Chondrocyte (in vitro differentiated cells): ENCODE measurements at regions not wholly inside any gene's neighbourhood (a gene's known extent, or its start where the extent isn't known, plus 50 kb on each side); places are given as distances from the start of the nearest gene placed in this dataset.

Experiments
- DNase-seq: peaks from one replicate; pipeline ENCODE4 v3.0.0; 2021; ENCODE audit warnings: mixed read lengths, low spot score
- H3K27ac Mint-ChIP-seq: one replicate; pipeline ENCODE4 v1.8.0; 2021; ENCODE audit warnings: mild to moderate bottlenecking, moderate library complexity, mixed read lengths; ENCODE audit not compliant: unreplicated experiment
- H3K27me3 Mint-ChIP-seq: 2 replicates; pipeline ENCODE4 v1.8.0; 2021; ENCODE audit warnings: low read depth, mixed read lengths
- H3K36me3 Mint-ChIP-seq: 2 replicates; pipeline ENCODE4 v1.8.0; 2021; ENCODE audit warnings: low read depth, mixed read lengths
- H3K4me1 Mint-ChIP-seq: 2 replicates; pipeline ENCODE4 v1.8.0; 2021; ENCODE audit warnings: low read depth, mild to moderate bottlenecking, mixed read lengths
- H3K4me3 Mint-ChIP-seq: one replicate; pipeline ENCODE4 v1.8.0; 2021; ENCODE audit warnings: mild to moderate bottlenecking, moderate library complexity, mixed read lengths; ENCODE audit not compliant: unreplicated experiment
- H3K9me3 Mint-ChIP-seq: 2 replicates; pipeline ENCODE4 v1.8.0; 2021; ENCODE audit warnings: low read depth, mixed read lengths
- CTCF ChIP-seq: fragments of 200-600 bp; sonication (generic); IDR thresholded peaks from 2 replicates; pipeline ENCODE4 v1.5.0; 2021; ENCODE audit warnings: antibody characterized with exemption, mild to moderate bottlenecking, moderate library complexity

- H3K4me1 Mint-ChIP-seq, result peaks cover 20% of the 10 kb centered on the region
- H3K27me3 Mint-ChIP-seq, result peaks cover 3% of the 10 kb centered on the region
- H3K27ac Mint-ChIP-seq, result no peak overlapping the region
- no peak for TF ChIP-seq CTCF
- no peak overlapping the region for H3K4me3 Mint-ChIP-seq
- DNase-seq, result no peak
- peaks cover 2% of the 10 kb centered on the region for H3K9me3 Mint-ChIP-seq
- no peaks in the 10 kb centered on the region for H3K36me3 Mint-ChIP-seq
Measured at GRCh38 chr12:94078138-94078723, 70.1 kb upstream of the PLXNC1 start.

- no peak overlapping the region for H3K4me3 Mint-ChIP-seq
Measured at GRCh38 chr12:94078736-94079509, 69.5 kb upstream of the PLXNC1 start.

GRCh38 chr12:94079566-94080340, 68.6 kb upstream of the PLXNC1 start:
- TF ChIP-seq CTCF, result no peak
- peaks cover 7% of the 10 kb centered on the region for H3K9me3 Mint-ChIP-seq
- no peaks in the 10 kb centered on the region for H3K36me3 Mint-ChIP-seq
- no peak overlapping the region for H3K4me3 Mint-ChIP-seq
- peaks cover 3% of the 10 kb centered on the region for H3K27me3 Mint-ChIP-seq
- H3K27ac Mint-ChIP-seq, result no peak overlapping the region
- H3K4me1 Mint-ChIP-seq, result peaks cover 14% of the 10 kb centered on the region
- DNase-seq, result no peak

More at GRCh38 chr12:94078736-94079509, 69.5 kb upstream of the PLXNC1 start:
- Mint-ChIP-seq H3K27ac (no peak overlapping the region), H3K4me1 (peaks cover 20% of the 10 kb centered on the region), H3K9me3 (peaks cover 7% of the 10 kb centered on the region), H3K36me3 (no peaks in the 10 kb centered on the region), H3K27me3 (peaks cover 3% of the 10 kb centered on the region)
- no peak for TF ChIP-seq CTCF
- DNase-seq, result no peak

- H3K4me1 Mint-ChIP-seq, result peaks cover 6% of the 10 kb centered on the region
- H3K36me3 Mint-ChIP-seq, result no peaks in the 10 kb centered on the region
- H3K9me3 Mint-ChIP-seq, result peaks cover 7% of the 10 kb centered on the region
- TF ChIP-seq CTCF, result no peak
- H3K27me3 Mint-ChIP-seq, result peaks cover 3% of the 10 kb centered on the region
- H3K4me3 Mint-ChIP-seq, result no peak overlapping the region
- no peak for DNase-seq
- no peak overlapping the region for H3K27ac Mint-ChIP-seq
Measured at GRCh38 chr12:94080341-94081009, 67.9 kb upstream of the PLXNC1 start.

- peaks cover 10% of the 10 kb centered on the region for H3K9me3 Mint-ChIP-seq
- peaks cover 4% of the 10 kb centered on the region for H3K4me1 Mint-ChIP-seq
- no peak overlapping the region for H3K4me3 Mint-ChIP-seq
- no peak overlapping the region for H3K27ac Mint-ChIP-seq
- no peaks in the 10 kb centered on the region for H3K36me3 Mint-ChIP-seq
- no peak for DNase-seq
- peaks cover 3% of the 10 kb centered on the region for H3K27me3 Mint-ChIP-seq
- no peak for TF ChIP-seq CTCF
Measured at GRCh38 chr12:94082690-94083089, 65.7 kb upstream of the PLXNC1 start.
